ENCODE measurements at regions not wholly inside any gene's neighbourhood (a gene's known extent, or its start where the extent isn't known, plus 50 kb on each side); places are given as distances from the start of the nearest gene placed in this dataset.
"Not testable (repeated sequence)": the region's sequence is repeated elsewhere in the genome, so short reads cannot be mapped to it uniquely, and the experiment has no call there.

DNA sequence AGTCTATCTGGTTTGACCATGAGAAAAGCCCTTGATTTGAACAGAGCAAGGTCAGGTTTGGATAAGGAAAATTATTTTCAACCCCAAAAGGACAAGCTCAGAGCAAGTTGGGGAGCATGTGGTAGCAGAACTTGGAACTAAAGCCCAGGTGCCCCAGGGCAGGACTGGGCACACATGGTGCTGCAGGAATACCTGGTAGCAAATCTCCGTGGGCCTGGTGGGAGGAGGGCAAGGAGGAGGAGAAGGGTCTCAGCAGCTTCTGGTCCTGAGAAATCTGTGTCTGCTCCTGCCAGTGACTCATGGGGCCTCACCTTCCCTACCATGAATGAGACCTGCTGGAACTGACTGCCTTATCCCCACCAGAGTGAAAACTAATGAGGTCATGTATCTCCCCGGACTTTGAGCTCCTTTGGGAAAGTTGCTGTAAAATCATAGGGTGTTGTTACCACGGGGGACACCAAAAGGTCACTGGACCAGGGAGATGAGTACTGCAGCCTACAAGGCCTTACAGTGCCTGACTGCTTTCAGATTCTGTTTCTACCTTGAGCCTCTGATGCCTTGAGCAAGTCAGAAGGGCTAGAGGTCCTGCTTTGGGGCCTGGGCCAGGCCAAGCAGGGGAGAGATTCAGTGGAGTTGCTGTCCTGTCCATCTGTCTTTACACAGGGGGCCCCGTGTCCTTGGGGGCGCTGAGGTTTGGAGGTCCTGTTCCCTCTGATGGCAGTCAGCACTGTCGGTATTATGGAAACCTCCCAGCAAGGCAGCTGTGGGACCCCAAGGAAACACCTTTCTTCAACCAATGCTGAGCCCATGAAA lies 304.0 kb downstream of the MYCN start:
- no peak for DNase-seq (ENCODE audit: low read depth, low spot score)

DNA sequence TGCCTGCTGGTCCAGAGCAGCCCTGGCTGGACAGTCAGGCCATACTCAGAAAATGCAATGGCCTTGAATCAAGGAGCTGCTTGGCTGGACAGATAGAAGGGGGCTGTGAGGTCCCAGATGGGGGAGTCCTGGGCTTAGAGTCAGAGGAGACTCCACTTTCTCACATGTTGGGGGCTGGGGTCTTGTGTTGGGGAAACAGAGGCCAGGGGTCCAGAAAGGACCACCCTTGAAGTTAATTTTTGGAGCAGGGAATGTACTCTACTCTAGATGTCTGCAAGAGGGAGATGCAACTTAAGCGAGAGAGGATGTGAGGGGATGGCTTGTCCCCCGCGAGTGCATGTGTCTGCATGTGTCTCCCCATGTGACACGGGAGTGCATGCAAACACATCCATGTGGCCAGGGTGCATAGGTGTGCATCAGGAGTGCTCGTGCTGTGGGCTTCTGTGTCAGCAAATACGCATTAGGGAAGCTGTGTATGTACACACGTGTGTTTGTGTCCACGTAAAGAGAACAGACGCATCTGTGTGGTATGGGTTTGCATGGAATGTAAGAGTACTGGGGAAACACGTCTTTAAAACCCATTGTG lies 303.2 kb downstream of the MYCN start:
- DNase-seq (ENCODE audit: low read depth, low spot score): no peak

DNA sequence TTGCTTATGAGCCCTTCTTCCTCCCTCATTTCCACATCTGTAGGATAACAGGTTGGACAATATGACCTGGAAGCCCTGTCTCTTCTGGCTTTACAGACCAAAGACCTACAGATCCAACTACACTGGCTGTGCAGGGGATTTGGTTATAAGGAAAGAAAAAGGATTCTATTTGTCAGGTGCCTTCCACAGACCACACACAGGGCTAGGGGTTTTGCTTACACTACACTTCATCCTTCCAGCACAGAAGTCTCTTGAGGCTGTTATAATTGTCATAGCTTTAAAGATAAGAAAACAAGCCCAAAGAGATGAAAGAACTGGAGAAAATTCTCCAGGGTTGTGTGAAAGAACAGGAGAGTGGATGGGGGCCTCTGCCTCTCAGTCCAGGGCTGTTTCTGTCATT lies 302.6 kb downstream of the MYCN start:
- no peak for DNase-seq (ENCODE audit: low read depth, low spot score)

GRCh38 chr2:16241166-16242160 lies 301.1 kb downstream of the MYCN start:
- DNase-seq (ENCODE audit: low read depth, low spot score): no peak

DNA sequence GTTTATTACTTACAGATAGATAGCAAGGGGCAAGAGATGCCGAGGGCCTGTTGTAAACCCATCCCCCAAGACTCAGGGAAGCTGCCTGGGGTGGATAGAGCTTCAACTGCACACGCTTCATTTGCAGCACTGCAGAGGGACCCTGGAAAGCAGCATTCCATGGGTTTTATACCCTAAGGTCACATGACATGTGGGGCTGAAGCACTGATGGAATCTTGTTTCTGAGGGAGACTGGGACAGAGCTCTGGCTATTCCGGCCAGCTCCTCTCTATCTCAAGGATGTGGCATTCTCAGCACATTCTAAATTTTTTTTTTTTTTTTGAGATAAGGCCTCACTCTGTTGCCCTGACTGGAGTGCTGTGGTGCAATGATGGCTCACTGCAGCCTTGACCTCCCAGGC lies 300.1 kb downstream of the MYCN start:
- DNase-seq (ENCODE audit: low read depth, low spot score): no peak

DNA sequence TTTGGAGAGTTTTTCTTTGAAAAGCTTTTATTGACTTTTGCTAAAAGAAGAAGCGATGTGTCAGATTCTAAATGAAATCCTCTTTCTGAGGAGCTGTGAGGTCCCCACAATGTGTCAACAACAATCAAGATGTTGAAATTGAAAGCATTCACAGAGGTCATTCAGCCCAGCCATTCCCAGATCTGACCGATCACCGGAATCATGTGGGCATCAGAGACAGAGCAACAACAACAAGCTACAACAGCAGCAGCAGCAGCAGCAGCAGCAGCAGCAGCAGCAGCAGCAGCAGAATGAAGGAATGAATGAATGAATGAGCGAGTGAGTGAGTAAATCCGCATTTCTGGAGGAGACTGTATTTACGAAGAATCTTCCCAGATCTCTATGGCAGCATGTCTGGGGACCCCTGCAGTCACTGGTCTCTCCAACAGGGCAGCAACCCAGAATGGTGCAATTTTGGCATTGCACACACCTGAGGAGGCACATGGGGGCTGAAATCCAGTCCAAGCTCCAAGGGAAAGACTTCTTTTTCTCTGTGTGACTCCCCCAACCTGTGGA lies 299.0 kb downstream of the MYCN start:
- no peak for DNase-seq (ENCODE audit: low read depth, low spot score)

GRCh38 chr2:16238786-16239185 lies 298.4 kb downstream of the MYCN start:
- DNase-seq (ENCODE audit: low read depth, low spot score): no peak

GRCh38 chr2:16238001-16238761 lies 297.8 kb downstream of the MYCN start:
- no peak for DNase-seq (ENCODE audit: low read depth, low spot score)

DNA sequence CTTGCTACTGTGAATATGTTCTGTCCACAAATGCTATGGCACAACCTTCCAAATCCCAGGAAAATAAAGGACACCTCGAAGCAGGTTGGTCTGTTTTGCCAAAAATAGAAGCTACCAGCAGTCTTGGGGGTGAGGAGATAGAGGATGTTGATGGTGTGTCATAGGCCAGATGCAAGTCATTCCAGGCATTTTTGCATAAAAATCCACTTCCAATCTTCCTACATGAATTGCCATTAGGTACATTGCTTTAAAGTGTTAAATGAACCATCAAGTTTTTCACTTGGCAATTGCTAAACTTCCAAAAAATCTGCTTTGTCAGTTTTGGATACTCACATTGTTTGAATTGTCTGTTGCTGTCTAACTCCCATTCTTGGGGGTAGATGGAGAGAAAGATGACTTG lies 295.4 kb downstream of the MYCN start:
- DNase-seq (ENCODE audit: low read depth, low spot score): no peak

DNA sequence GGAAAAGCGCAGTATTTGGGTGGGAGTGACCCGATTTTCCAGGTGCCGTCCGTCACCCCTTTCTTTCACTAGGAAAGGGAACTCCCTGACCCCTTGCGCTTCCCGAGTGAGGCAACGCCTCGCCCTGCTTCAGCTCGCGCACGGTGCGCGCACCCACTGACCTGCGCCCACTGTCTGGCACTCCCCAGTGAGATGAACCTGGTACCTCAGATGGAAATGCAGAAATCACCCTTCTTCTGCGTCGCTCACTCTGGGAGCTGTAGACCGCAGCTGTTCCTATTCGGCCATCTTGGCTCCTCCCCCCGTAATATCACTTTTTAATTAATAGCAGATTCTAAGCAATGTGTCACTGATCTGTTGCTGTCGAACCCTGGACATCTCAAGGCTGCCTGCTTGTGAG lies 294.9 kb downstream of the MYCN start:
- DNase-seq (ENCODE audit: low read depth, low spot score): not testable (repeated sequence)

DNA sequence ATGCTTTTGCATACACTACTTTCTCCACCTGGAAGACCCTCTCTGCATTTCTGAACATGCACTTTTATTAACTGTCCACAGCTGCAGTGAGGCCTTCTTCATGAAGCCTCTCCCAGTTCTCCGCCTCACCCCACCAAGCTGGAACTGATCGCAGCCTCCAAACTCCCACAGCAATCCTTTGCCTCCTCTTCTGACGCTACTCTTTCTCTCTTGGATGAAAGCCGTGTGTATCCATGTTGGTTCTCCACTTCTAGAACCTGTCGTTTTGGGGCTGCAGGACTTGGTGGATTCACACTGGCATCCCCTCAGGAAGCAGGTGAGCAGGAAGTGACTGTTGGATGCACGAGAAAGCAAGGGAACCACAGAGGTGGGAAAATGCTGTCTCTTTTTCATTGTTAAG lies 288.6 kb downstream of the MYCN start:
- no peak for DNase-seq (ENCODE audit: low read depth, low spot score)

DNA sequence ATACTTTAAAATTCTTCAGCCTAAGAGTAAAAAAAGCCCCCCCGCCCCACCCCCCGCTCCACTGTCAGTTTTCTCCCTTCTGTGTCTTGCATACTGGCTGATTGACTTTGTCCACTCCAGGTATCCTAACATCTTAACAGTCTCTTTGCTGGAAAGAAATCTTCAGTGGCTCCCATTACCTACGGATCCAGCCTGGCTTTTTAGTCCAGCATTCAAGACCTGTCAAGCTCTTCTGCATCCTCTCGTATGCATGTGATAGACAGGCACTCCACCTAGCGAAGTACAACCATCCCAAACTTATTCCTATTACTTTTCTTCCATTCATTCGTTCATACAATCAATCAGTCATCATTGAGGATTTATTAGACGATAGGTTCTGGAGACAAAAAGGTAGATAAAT lies 288.1 kb downstream of the MYCN start:
- no peak for DNase-seq (ENCODE audit: low read depth, low spot score)

GRCh38 chr2:16227811-16228462 lies 287.6 kb downstream of the MYCN start:
- no peak for DNase-seq (ENCODE audit: low read depth, low spot score)

GRCh38 chr2:16226943-16227664 lies 286.8 kb downstream of the MYCN start:
- no peak for DNase-seq (ENCODE audit: low read depth, low spot score)

DNA sequence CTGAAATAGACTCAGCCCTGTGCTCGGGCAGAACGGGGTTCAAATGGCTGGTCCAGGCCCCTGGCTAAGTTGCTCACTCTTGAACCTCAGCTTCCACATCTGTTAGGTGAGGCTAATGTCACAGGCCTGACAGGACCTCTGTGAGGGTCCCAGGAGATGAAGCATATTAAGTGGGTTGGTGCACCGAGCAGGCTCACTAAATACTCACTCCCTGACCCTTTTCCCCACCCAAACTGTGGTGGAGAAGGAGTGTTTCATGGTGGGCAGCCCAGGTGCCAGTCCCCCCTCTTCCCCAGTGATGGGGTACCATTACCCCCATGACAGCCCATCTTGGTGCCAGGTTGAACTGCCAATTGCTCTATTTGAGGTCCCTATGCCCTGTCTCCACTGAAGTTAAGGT lies 286.0 kb downstream of the MYCN start:
- no peak for DNase-seq (ENCODE audit: low read depth, low spot score)

DNA sequence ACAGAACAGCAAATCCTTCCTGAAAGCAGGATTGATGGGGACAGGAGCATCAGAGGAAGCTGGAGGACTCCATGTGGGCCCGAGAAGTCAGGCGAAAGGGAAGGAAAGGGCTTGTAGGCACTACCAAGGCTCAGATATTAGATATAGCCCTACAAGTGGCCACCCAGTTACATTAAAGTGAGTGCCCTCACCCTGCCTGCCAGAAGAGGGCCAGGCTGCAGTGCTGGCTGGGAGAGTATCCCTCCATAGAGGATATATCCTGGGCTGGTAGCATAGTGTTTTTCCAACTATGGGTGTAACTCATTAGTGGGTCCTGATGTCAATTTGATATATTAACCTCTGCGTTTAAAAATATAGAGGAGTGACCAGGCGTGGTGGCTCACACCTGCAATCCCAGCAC lies 285.2 kb downstream of the MYCN start:
- no peak for DNase-seq (ENCODE audit: low read depth, low spot score)

DNA sequence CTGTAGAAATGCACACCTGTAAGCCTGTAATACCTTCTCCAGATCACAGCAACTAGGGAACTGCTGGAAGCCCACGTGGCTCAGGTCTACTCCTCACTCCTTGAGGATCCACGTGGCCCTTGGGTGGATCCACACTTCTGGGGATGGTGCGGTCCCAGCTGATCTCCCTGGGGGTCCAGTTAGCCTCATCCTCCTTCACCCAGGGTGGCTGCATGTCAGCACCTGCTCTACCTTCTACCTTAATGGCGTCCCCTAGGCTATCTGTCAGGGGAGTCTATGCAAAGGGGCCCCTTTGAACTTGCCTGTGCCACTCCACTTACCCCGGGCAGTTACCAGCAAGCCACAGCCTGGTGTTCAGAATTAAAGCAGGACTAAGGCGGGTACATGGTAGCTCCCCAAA lies 284.7 kb downstream of the MYCN start:
- no peak for DNase-seq (ENCODE audit: low read depth, low spot score)

DNA sequence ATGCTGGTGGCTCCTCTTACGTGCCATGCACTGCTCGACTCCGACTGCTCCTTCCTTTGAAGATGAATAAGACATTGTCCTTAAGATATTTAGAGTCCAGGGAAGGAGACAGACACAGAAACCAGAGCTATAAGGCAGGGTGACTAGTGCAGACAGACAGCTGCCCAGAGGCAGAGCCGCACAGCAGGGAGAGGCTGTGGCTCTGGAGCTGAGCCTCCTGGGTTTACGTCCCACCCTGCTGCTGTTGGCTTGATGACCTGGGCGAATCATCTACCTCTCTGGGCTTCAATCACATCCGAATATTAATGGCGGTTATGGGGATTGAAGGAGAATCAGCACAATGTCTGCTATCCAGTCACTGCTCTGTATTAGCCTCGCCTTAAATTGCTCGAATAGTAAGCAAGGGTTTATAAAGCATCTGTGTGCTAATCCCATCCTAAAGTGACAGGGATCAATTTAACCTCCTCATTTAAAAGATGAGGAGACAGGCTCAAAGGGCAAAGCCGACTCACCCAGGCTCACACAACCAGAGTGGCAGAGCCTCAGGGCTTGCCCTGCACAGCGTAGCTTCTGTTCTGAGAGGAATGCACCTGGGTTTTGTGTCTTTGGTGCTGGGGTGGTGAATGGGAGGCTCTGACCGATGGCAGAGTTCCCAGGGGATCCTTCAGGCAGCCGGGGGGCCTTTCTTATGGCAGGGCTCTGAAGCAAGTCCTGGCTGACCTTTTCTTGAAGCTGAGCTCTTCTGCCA lies 284.1 kb downstream of the MYCN start:
- DNase-seq (ENCODE audit: low read depth, low spot score): no peak

GRCh38 chr2:16223841-16224177 lies 283.5 kb downstream of the MYCN start:
- no peak for DNase-seq (ENCODE audit: low read depth, low spot score)
